ENCODE measurements at regions not wholly inside any gene's neighbourhood (a gene's known extent, or its start where the extent isn't known, plus 50 kb on each side); places are given as distances from the start of the nearest gene placed in this dataset.

GRCh38 chrX:44708470-44708869, 135.4 kb upstream of the DUSP21 start:
- Histone ChIP-seq H3K27me3 (ENCODE audit: insufficient read depth, low read length, poor library complexity) (no peaks in the 10 kb centered on the region), H2BK5ac (ENCODE audit: low read length) (no peak overlapping the region), H3K56ac (ENCODE audit: low read length) (no peak overlapping the region), H2BK120ac (ENCODE audit: low read depth, low read length) (no peak overlapping the region), H3K4ac (ENCODE audit: low read depth, low read length) (no peak overlapping the region), H3K79me2 (ENCODE audit: control insufficient read depth, insufficient read depth, low read length) (no peaks in the 10 kb centered on the region), H3K9ac (ENCODE audit: low read length) (no peak overlapping the region), H3K4me3 (ENCODE audit: low read length) (no peak overlapping the region), H3K36me3 (ENCODE audit: control insufficient read depth, insufficient read depth, low read length) (no peaks in the 10 kb centered on the region), H3K4me1 (ENCODE audit: control insufficient read depth, low read depth, low read length) (no peaks in the 10 kb centered on the region), H3K4me2 (ENCODE audit: low read length) (no peak overlapping the region), H2AK5ac (ENCODE audit: low read length) (no peak overlapping the region), H3K79me1 (ENCODE audit: low read length) (no peaks in the 10 kb centered on the region), H3K23ac (ENCODE audit: low read length) (no peak overlapping the region), H4K8ac (ENCODE audit: low read depth, low read length) (no peak overlapping the region), H4K5ac (ENCODE audit: low read length) (no peak overlapping the region), H3K27ac (ENCODE audit: low read depth, low read length) (no peak overlapping the region), H2BK15ac (replicated peaks; ENCODE audit: low read depth) (no peak overlapping the region), H3K18ac (ENCODE audit: low read length) (no peak overlapping the region)
- no peak for DNase-seq
- no CpG with 5 or more reads among the region's 5 CpGs for WGBS (ENCODE audit: extremely low coverage, insufficient coverage, low lambda C conversion rate)

GRCh38 chrX:44705817-44706551, 137.8 kb upstream of the DUSP21 start:
- no CpG with 5 or more reads among the region's 8 CpGs for WGBS (ENCODE audit: extremely low coverage, insufficient coverage, low lambda C conversion rate)
- Histone ChIP-seq H3K18ac (ENCODE audit: low read length) (no peak overlapping the region), H2AK5ac (ENCODE audit: low read length) (no peak overlapping the region), H3K4me2 (ENCODE audit: low read length) (no peak overlapping the region), H3K56ac (ENCODE audit: low read length) (no peak overlapping the region), H4K8ac (ENCODE audit: low read depth, low read length) (no peak overlapping the region), H4K5ac (ENCODE audit: low read length) (no peak overlapping the region), H3K4ac (ENCODE audit: low read depth, low read length) (no peak overlapping the region), H3K23ac (ENCODE audit: low read length) (no peak overlapping the region), H2BK120ac (ENCODE audit: low read depth, low read length) (no peak overlapping the region), H3K4me3 (ENCODE audit: low read length) (no peak overlapping the region), H2BK15ac (replicated peaks; ENCODE audit: low read depth) (no peak overlapping the region), H3K27me3 (ENCODE audit: insufficient read depth, low read length, poor library complexity) (no peaks in the 10 kb centered on the region), H2BK5ac (ENCODE audit: low read length) (no peak overlapping the region), H3K36me3 (ENCODE audit: control insufficient read depth, insufficient read depth, low read length) (no peaks in the 10 kb centered on the region), H3K27ac (ENCODE audit: low read depth, low read length) (no peak overlapping the region), H3K4me1 (ENCODE audit: control insufficient read depth, low read depth, low read length) (no peaks in the 10 kb centered on the region), H3K79me2 (ENCODE audit: control insufficient read depth, insufficient read depth, low read length) (no peaks in the 10 kb centered on the region), H3K9ac (ENCODE audit: low read length) (no peak overlapping the region), H3K79me1 (ENCODE audit: low read length) (no peaks in the 10 kb centered on the region)
- DNase-seq = peak; percentile 37

- no peak overlapping the region for H3K23ac ChIP-seq (ENCODE audit: low read length)
- H3K79me2 ChIP-seq (ENCODE audit: control insufficient read depth, insufficient read depth, low read length) = no peaks in the 10 kb centered on the region
- H3K9ac ChIP-seq (ENCODE audit: low read length) = no peak overlapping the region
- H3K56ac ChIP-seq (ENCODE audit: low read length) = no peak overlapping the region
- no peak overlapping the region for H3K4me2 ChIP-seq (ENCODE audit: low read length)
- H2AK5ac ChIP-seq (ENCODE audit: low read length) = no peak overlapping the region
- H3K4me1 ChIP-seq (ENCODE audit: control insufficient read depth, low read depth, low read length) = no peaks in the 10 kb centered on the region
- no peak overlapping the region for H3K4ac ChIP-seq (ENCODE audit: low read depth, low read length)
- H2BK5ac ChIP-seq (ENCODE audit: low read length) = no peak overlapping the region
- no peaks in the 10 kb centered on the region for H3K27me3 ChIP-seq (ENCODE audit: insufficient read depth, low read length, poor library complexity)
- no peak overlapping the region for H2BK15ac ChIP-seq (replicated peaks; ENCODE audit: low read depth)
- H3K4me3 ChIP-seq (ENCODE audit: low read length) = no peak overlapping the region
- DNase-seq = no peak
- H3K18ac ChIP-seq (ENCODE audit: low read length) = no peak overlapping the region
- no peaks in the 10 kb centered on the region for H3K36me3 ChIP-seq (ENCODE audit: control insufficient read depth, insufficient read depth, low read length)
- H4K5ac ChIP-seq (ENCODE audit: low read length) = no peak overlapping the region
- H3K27ac ChIP-seq (ENCODE audit: low read depth, low read length) = no peak overlapping the region
- no peaks in the 10 kb centered on the region for H3K79me1 ChIP-seq (ENCODE audit: low read length)
- no peak overlapping the region for H2BK120ac ChIP-seq (ENCODE audit: low read depth, low read length)
- H4K8ac ChIP-seq (ENCODE audit: low read depth, low read length) = no peak overlapping the region
- no CpG with 5 or more reads among the region's 3 CpGs for WGBS (ENCODE audit: extremely low coverage, insufficient coverage, low lambda C conversion rate)
These were observed 145.5 kb upstream of the DUSP21 start for GRCh38 chrX:44698357-44698756.

GRCh38 chrX:44693255-44693654, 150.6 kb upstream of the DUSP21 start:
- no peak overlapping the region for H3K4me3 ChIP-seq (ENCODE audit: low read length)
- no peaks in the 10 kb centered on the region for H3K79me2 ChIP-seq (ENCODE audit: control insufficient read depth, insufficient read depth, low read length)
- no CpG with 5 or more reads among the region's 3 CpGs for WGBS (ENCODE audit: extremely low coverage, insufficient coverage, low lambda C conversion rate)
- no peaks in the 10 kb centered on the region for H3K27me3 ChIP-seq (ENCODE audit: insufficient read depth, low read length, poor library complexity)
- no peak overlapping the region for H2BK5ac ChIP-seq (ENCODE audit: low read length)
- H3K18ac ChIP-seq (ENCODE audit: low read length) = no peak overlapping the region
- no peak overlapping the region for H3K56ac ChIP-seq (ENCODE audit: low read length)
- no peak overlapping the region for H2AK5ac ChIP-seq (ENCODE audit: low read length)
- H3K36me3 ChIP-seq (ENCODE audit: control insufficient read depth, insufficient read depth, low read length) = no peaks in the 10 kb centered on the region
- no peak overlapping the region for H2BK15ac ChIP-seq (replicated peaks; ENCODE audit: low read depth)
- H3K9ac ChIP-seq (ENCODE audit: low read length) = no peak overlapping the region
- H3K27ac ChIP-seq (ENCODE audit: low read depth, low read length) = no peak overlapping the region
- no peaks in the 10 kb centered on the region for H3K79me1 ChIP-seq (ENCODE audit: low read length)
- DNase-seq = no peak
- no peak overlapping the region for H4K8ac ChIP-seq (ENCODE audit: low read depth, low read length)
- H4K5ac ChIP-seq (ENCODE audit: low read length) = no peak overlapping the region
- H2BK120ac ChIP-seq (ENCODE audit: low read depth, low read length) = no peak overlapping the region
- H3K4me1 ChIP-seq (ENCODE audit: control insufficient read depth, low read depth, low read length) = no peaks in the 10 kb centered on the region
- no peak overlapping the region for H3K4ac ChIP-seq (ENCODE audit: low read depth, low read length)
- no peak overlapping the region for H3K4me2 ChIP-seq (ENCODE audit: low read length)
- no peak overlapping the region for H3K23ac ChIP-seq (ENCODE audit: low read length)

- Histone ChIP-seq H2BK5ac (ENCODE audit: low read length) (no peak overlapping the region), H3K4ac (ENCODE audit: low read depth, low read length) (no peak overlapping the region), H3K4me2 (ENCODE audit: low read length) (no peak overlapping the region), H3K9ac (ENCODE audit: low read length) (no peak overlapping the region), H3K56ac (ENCODE audit: low read length) (no peak overlapping the region), H3K79me1 (ENCODE audit: low read length) (no peaks in the 10 kb centered on the region), H4K8ac (ENCODE audit: low read depth, low read length) (no peak overlapping the region), H3K36me3 (ENCODE audit: control insufficient read depth, insufficient read depth, low read length) (no peaks in the 10 kb centered on the region), H3K27me3 (ENCODE audit: insufficient read depth, low read length, poor library complexity) (no peaks in the 10 kb centered on the region), H3K4me1 (ENCODE audit: control insufficient read depth, low read depth, low read length) (no peaks in the 10 kb centered on the region), H3K27ac (ENCODE audit: low read depth, low read length) (no peak overlapping the region), H2BK120ac (ENCODE audit: low read depth, low read length) (no peak overlapping the region), H2BK15ac (replicated peaks; ENCODE audit: low read depth) (no peak overlapping the region), H3K79me2 (ENCODE audit: control insufficient read depth, insufficient read depth, low read length) (no peaks in the 10 kb centered on the region), H4K5ac (ENCODE audit: low read length) (no peak overlapping the region), H2AK5ac (ENCODE audit: low read length) (no peak overlapping the region), H3K4me3 (ENCODE audit: low read length) (no peak overlapping the region), H3K23ac (ENCODE audit: low read length) (no peak overlapping the region), H3K18ac (ENCODE audit: low read length) (no peak overlapping the region)
- DNase-seq = no peak
- no CpG with 5 or more reads among the region's 2 CpGs for WGBS (ENCODE audit: extremely low coverage, insufficient coverage, low lambda C conversion rate)
These were observed 147.5 kb upstream of the FUNDC1 start for GRCh38 chrX:44690129-44690528.

All from mesendoderm (in vitro differentiated cells).